ENCODE measurements at regions not wholly inside any gene's neighbourhood (a gene's known extent, or its start where the extent isn't known, plus 50 kb on each side); places are given as distances from the start of the nearest gene placed in this dataset.

DNA sequence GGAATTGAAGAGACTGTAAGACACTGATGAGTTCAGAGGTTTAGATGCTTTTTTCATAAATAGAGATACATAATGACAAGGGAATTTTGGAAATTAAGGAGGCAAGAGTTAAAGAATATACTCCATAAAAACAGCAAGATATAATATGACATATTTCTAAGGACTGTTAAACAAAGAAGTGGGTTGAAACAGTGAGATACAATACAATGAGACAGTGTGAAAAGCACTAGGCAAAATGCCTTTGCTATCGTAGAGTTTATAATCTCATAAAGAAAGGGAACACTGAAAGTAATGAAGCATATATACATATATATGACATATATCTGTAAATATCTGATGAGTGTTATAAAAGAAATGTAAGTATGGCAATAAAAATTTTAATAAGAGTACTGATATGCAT lies 1496.2 kb downstream of the TECRL start:
- TF ChIP-seq, protein P1, sequence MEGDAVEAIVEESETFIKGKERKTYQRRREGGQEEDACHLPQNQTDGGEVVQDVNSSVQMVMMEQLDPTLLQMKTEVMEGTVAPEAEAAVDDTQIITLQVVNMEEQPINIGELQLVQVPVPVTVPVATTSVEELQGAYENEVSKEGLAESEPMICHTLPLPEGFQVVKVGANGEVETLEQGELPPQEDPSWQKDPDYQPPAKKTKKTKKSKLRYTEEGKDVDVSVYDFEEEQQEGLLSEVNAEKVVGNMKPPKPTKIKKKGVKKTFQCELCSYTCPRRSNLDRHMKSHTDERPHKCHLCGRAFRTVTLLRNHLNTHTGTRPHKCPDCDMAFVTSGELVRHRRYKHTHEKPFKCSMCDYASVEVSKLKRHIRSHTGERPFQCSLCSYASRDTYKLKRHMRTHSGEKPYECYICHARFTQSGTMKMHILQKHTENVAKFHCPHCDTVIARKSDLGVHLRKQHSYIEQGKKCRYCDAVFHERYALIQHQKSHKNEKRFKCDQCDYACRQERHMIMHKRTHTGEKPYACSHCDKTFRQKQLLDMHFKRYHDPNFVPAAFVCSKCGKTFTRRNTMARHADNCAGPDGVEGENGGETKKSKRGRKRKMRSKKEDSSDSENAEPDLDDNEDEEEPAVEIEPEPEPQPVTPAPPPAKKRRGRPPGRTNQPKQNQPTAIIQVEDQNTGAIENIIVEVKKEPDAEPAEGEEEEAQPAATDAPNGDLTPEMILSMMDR (optimal IDR thresholded peaks at IDR 0.05 in 1 of 3, IDR thresholded peaks at IDR 0.05 in 1 of 3, conservative IDR thresholded peaks at IDR 0.05 in 1 of 3; ENCODE audit: extremely low read depth in 1 of 3, insufficient read depth in 2 of 3, low read length in 3 of 3), result no peak
- no peak for TF ChIP-seq EZH2 (IDR thresholded peaks at IDR 0.05; ENCODE audit: low read length)

Data from keratinocyte (primary cell).